SK-N-SH (cell line): ENCODE measurements at regions not wholly inside any gene's neighbourhood (a gene's known extent, or its start where the extent isn't known, plus 50 kb on each side); places are given as distances from the start of the nearest gene placed in this dataset.

Source experiments
- CTCF ChIA-PET: fragments of 300-600, 350-600 bp; formaldehyde crosslinking; extraction: SDS; loops from one replicate; lab custom pipeline; 2021; lab: Yijun Ruan, JAX
- POLR2A ChIA-PET: fragments of 350-600 bp; sonication (Branson Sonifier 250); formaldehyde crosslinking; extraction: SDS; loops from one replicate; lab custom pipeline; 2020; ENCODE audit warnings: antibody characterized with exemption, inconsistent platforms; lab: Yijun Ruan, JAX
- DNase-seq: peaks from one replicate; pipeline ENCODE4 v3.0.0; 2012
- H2AFZ ChIP-seq: fragments of 200-600 bp; sonication (generic); 2 replicates; pipeline ENCODE4 v1.8.1; 2016; ENCODE audit warnings: antibody characterized with exemption, mild to moderate bottlenecking, low read depth
- H3F3A ChIP-seq: fragments of 200-600 bp; sonication (generic); replicated peaks from 2 replicates; pipeline ENCODE3; 2016; ENCODE audit warnings: antibody characterized with exemption, mild to moderate bottlenecking; ENCODE audit not compliant: insufficient read depth
- H3K27ac ChIP-seq, 2 experiments: fragments of 200-500 bp in 1 of 2; fragments of 200-600 bp in 1 of 2; sonication (Bioruptor generic) in 1 of 2; sonication (generic), shearing (Covaris generic) in 1 of 2; 2 replicates each; pipeline versions ENCODE4 v1.5.1 to v1.6.1; 2014 to 2016; ENCODE audit warnings: low read depth in 2 of 2, inconsistent platforms in 1 of 2, low read length in 1 of 2, mild to moderate bottlenecking in 1 of 2, mixed read lengths in 1 of 2
- H3K27me3 ChIP-seq: fragments of 200-600 bp; sonication (generic), shearing (Covaris generic); 2 replicates; pipeline ENCODE4 v1.6.1; 2016; ENCODE audit warnings: mixed run types; ENCODE audit not compliant: insufficient read depth
- H3K36me3 ChIP-seq, 2 experiments: fragments of 200-500 bp in 1 of 2; fragments of 200-600 bp in 1 of 2; sonication (Bioruptor generic) in 1 of 2; sonication (generic) in 1 of 2; replicated peaks in 1 of 2; 2 replicates each; pipeline versions ENCODE3 to v1.5.1; 2014 to 2016; ENCODE audit warnings: low read length in 1 of 2, mild to moderate bottlenecking in 1 of 2; ENCODE audit not compliant: insufficient read depth in 2 of 2, control insufficient read depth in 1 of 2
- H3K4me1 ChIP-seq, 2 experiments: fragments of 200-500 bp in 1 of 2; fragments of 200-600 bp in 1 of 2; sonication (Bioruptor generic) in 1 of 2; sonication (generic), shearing (Covaris generic) in 1 of 2; 2 replicates each; pipeline versions ENCODE4 v1.5.1 to v1.6.1; 2014 to 2016; ENCODE audit warnings: low read depth in 1 of 2, low read length in 1 of 2, mixed run types in 1 of 2; ENCODE audit not compliant: insufficient read depth in 2 of 2, control insufficient read depth in 1 of 2
- H3K4me2 ChIP-seq: fragments of 200-600 bp; sonication (generic), shearing (Covaris generic); 2 replicates; pipeline ENCODE4 v1.6.1; 2017; ENCODE audit warnings: mixed run types
- H3K4me3 ChIP-seq, 2 experiments: fragments of 200-500 bp in 1 of 2; fragments of 200-600 bp in 1 of 2; sonication (Bioruptor generic) in 1 of 2; sonication (generic), shearing (Covaris generic) in 1 of 2; 2 replicates each; pipeline versions ENCODE4 v1.5.1 to v1.8.1; 2014 to 2016; ENCODE audit warnings: low read depth in 2 of 2, inconsistent platforms in 1 of 2, low read length in 1 of 2, mild to moderate bottlenecking in 1 of 2, mixed read lengths in 1 of 2, moderate library complexity in 1 of 2
- H3K79me2 ChIP-seq: fragments of 200-600 bp; sonication (generic); 2 replicates; pipeline ENCODE4 v1.8.1; 2017; ENCODE audit warnings: mild to moderate bottlenecking; ENCODE audit not compliant: insufficient read depth
- H3K9ac ChIP-seq: fragments of 200-600 bp; sonication (generic); 2 replicates; pipeline ENCODE4 v1.6.1; 2017; ENCODE audit warnings: mixed run types
- H3K9me2 ChIP-seq: fragments of 200-600 bp; sonication (generic); 2 replicates; pipeline ENCODE4 v1.6.1; 2017; ENCODE audit warnings: mixed run types
- H3K9me3 ChIP-seq: fragments of 200-600 bp; sonication (generic); 2 replicates; pipeline ENCODE4 v1.6.1; 2017; ENCODE audit warnings: mixed run types, mild to moderate bottlenecking, moderate library complexity
- H4K20me1 ChIP-seq: fragments of 200-600 bp; sonication (generic); 2 replicates; pipeline ENCODE4 v1.6.1; 2017; ENCODE audit warnings: mild to moderate bottlenecking, mixed run types; ENCODE audit not compliant: insufficient read depth
- FOXJ3 ChIP-seq: sonication (generic); formaldehyde crosslinking; IDR thresholded peaks from 2 replicates; pipeline ENCODE4 v1.5.1; 2020; ENCODE audit warnings: mild to moderate bottlenecking, missing genetic modification reagents
- FOXM1 ChIP-seq: IDR thresholded peaks from 2 replicates; pipeline ENCODE4 v1.4.0; 2012; ENCODE audit warnings: low read depth, mild to moderate bottlenecking
- GATA2 ChIP-seq: sonication (generic); formaldehyde crosslinking; IDR thresholded peaks from 2 replicates; pipeline ENCODE4 v1.5.0; 2020; ENCODE audit warnings: mild to moderate bottlenecking, missing genetic modification reagents
- JUND ChIP-seq: IDR thresholded peaks from 2 replicates; pipeline ENCODE4 v1.4.0; 2012
- MEF2A ChIP-seq: IDR thresholded peaks from 2 replicates; pipeline ENCODE4 v1.4.0; 2012; ENCODE audit warnings: low read depth, borderline replicate concordance
- MXI1 ChIP-seq: IDR thresholded peaks from 2 replicates; pipeline ENCODE4 v1.6.1; 2012; ENCODE audit warnings: mild to moderate bottlenecking, low read depth, low read length, improper control_type of control experiment
- RAD21 ChIP-seq: IDR thresholded peaks from 2 replicates; pipeline ENCODE4 v1.6.1; 2012; ENCODE audit warnings: mild to moderate bottlenecking, low read length
- RXRA ChIP-seq: IDR thresholded peaks from 2 replicates; pipeline ENCODE4 v1.4.0; 2012; ENCODE audit warnings: low read depth, mild to moderate bottlenecking, borderline replicate concordance
- SIN3A ChIP-seq: IDR thresholded peaks from 2 replicates; pipeline ENCODE4 v1.6.1; 2012; ENCODE audit warnings: low read depth, mild to moderate bottlenecking, low read length, moderate library complexity, borderline replicate concordance
- SMC3 ChIP-seq: IDR thresholded peaks from 2 replicates; pipeline ENCODE4 v1.6.1; 2012; ENCODE audit warnings: low read depth, low read length, improper control_type of control experiment
- TAF1 ChIP-seq: IDR thresholded peaks from 2 replicates; pipeline ENCODE4 v1.6.1; 2012; ENCODE audit warnings: low read depth, mild to moderate bottlenecking, low read length, moderate library complexity, borderline replicate concordance
- WGBS: methylation state at CpG from one replicate; pipeline ENCODE4 v1.1.6; 2017; ENCODE audit warnings: low lambda C conversion rate; 5-methylcytosine and 5-hydroxymethylcytosine counted together
- TF ChIP-seq, protein P1 (sequence below): IDR thresholded peaks from 2 replicates; pipeline ENCODE4 v1.6.1; 2012; ENCODE audit warnings: mild to moderate bottlenecking, low read depth, low read length, moderate library complexity
- TF ChIP-seq, protein P2 (sequence below): IDR thresholded peaks from 2 replicates; pipeline ENCODE4 v1.4.0; 2012; ENCODE audit warnings: low read depth, borderline replicate concordance
- TF ChIP-seq, protein P3 (sequence below): fragments of 150-350 bp; IDR thresholded peaks from 2 replicates; pipeline ENCODE4 v1.6.1; 2016; ENCODE audit warnings: mild to moderate bottlenecking, low read depth, low read length
- TF ChIP-seq, protein P4 (sequence below): IDR thresholded peaks from 2 replicates; pipeline ENCODE4 v1.4.0; 2012; ENCODE audit warnings: low read depth, borderline replicate concordance
- TF ChIP-seq, protein P5 (sequence below): IDR thresholded peaks from 2 replicates; pipeline ENCODE4; 2012

DNA sequence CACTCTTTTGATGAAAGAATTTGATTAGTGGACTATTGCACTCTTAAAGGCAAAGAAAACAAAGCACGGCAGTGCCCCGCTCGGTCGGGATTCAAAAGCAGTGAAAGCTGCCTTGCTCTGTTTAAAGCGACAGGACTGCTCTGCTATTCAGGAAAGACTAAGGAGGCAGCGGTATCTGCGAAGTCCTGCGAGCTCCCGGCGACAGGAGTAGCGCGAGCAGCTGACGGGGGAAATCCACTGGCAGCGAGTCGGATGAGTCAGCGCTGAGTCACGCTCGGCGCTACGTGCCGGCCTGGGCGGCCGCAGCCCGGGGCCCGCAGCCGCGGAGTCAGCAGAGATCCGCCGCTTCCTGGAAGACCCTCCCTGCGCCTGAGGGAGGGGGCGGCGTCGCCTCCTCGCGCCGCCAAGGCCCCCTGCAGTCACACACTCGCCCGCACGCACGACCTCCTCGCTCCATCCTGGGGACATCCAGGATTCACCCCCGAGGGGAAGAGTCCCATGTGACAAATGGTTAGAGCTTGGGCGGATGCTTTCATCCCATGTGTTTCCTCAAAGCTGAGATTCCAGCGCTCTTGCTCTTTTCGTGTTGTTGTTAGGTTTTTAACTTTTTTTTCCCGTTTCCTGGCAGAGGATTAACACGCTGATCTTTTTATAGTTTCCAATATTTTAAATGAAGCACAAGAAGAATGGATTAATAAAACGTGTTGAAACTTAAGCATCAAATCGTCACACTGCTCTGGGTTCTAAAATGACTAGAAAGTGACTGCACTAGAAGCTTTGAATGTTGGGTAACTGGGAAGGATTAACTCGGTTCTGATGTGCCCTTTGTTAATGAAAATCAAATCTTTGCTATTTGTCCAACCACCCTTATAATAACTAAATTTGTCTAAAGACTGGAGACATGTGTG is 102.5 kb downstream of the ARRDC3 start (continued):
- TF ChIP-seq, protein P1, sequence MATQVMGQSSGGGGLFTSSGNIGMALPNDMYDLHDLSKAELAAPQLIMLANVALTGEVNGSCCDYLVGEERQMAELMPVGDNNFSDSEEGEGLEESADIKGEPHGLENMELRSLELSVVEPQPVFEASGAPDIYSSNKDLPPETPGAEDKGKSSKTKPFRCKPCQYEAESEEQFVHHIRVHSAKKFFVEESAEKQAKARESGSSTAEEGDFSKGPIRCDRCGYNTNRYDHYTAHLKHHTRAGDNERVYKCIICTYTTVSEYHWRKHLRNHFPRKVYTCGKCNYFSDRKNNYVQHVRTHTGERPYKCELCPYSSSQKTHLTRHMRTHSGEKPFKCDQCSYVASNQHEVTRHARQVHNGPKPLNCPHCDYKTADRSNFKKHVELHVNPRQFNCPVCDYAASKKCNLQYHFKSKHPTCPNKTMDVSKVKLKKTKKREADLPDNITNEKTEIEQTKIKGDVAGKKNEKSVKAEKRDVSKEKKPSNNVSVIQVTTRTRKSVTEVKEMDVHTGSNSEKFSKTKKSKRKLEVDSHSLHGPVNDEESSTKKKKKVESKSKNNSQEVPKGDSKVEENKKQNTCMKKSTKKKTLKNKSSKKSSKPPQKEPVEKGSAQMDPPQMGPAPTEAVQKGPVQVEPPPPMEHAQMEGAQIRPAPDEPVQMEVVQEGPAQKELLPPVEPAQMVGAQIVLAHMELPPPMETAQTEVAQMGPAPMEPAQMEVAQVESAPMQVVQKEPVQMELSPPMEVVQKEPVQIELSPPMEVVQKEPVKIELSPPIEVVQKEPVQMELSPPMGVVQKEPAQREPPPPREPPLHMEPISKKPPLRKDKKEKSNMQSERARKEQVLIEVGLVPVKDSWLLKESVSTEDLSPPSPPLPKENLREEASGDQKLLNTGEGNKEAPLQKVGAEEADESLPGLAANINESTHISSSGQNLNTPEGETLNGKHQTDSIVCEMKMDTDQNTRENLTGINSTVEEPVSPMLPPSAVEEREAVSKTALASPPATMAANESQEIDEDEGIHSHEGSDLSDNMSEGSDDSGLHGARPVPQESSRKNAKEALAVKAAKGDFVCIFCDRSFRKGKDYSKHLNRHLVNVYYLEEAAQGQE: peak; percentile 59; the same call in 1 of the 2 replicates
- peak; percentile 37; the same call in 1 of the 2 replicates for TF ChIP-seq GATA2
- TF ChIP-seq SIN3A: peak; percentile 98
- TF ChIP-seq FOXJ3 (CRISPR knock-in tag): peak; percentile 51; the same call in 1 of the 2 replicates
- peak; percentile 97 for TF ChIP-seq JUND
- peak; percentile 70 for TF ChIP-seq TAF1
- TF ChIP-seq, protein P2, sequence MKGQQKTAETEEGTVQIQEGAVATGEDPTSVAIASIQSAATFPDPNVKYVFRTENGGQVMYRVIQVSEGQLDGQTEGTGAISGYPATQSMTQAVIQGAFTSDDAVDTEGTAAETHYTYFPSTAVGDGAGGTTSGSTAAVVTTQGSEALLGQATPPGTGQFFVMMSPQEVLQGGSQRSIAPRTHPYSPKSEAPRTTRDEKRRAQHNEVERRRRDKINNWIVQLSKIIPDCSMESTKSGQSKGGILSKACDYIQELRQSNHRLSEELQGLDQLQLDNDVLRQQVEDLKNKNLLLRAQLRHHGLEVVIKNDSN: peak; percentile 66
- TF ChIP-seq, protein P3, sequence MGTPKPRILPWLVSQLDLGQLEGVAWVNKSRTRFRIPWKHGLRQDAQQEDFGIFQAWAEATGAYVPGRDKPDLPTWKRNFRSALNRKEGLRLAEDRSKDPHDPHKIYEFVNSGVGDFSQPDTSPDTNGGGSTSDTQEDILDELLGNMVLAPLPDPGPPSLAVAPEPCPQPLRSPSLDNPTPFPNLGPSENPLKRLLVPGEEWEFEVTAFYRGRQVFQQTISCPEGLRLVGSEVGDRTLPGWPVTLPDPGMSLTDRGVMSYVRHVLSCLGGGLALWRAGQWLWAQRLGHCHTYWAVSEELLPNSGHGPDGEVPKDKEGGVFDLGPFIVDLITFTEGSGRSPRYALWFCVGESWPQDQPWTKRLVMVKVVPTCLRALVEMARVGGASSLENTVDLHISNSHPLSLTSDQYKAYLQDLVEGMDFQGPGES: no peak
- TF ChIP-seq MEF2A: peak; percentile 72; the same call in 1 of the 2 replicates

DNA sequence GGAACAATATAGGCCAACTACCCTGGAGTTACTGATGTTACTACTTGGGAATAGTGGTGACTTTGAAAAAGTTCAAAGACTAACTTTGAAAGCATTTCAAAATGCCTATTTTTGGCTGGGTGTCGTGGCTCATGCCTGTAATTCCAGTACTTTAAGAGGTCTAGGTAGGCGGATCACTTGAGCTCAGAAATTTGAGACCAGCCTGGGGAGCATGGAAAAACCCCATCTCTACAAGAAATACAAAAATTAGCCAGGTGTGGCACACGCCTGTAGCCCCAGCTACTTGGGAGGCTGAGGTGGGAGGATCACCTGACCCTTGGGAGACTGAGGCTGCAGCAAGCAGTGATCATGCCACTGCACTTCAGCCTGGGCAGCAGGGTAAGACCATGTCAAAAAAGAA is 105.3 kb downstream of the ARRDC3 start:
- ChIA-PET CTCF (no interaction called here), POLR2A (no interaction called here)
- H3K27me3 ChIP-seq: no peaks in the 10 kb centered on the region
- no peaks in the 10 kb centered on the region for H3K9me2 ChIP-seq
- no peaks in the 10 kb centered on the region for H3K79me2 ChIP-seq
- H3K36me3 ChIP-seq: no peaks in the 10 kb centered on the region
- no peak overlapping the region for H3K9ac ChIP-seq
- peaks cover 24% of the 10 kb centered on the region for H3F3A ChIP-seq
- H3K4me1 ChIP-seq: peaks cover 10 to 18% of the 10 kb centered on the region in 2 experiments
- 84% methylated on average over 3 of the region's 3 CpGs for WGBS
- no peaks in the 10 kb centered on the region for H4K20me1 ChIP-seq
- H3K4me3 ChIP-seq: no peak overlapping the region
- H3K9me3 ChIP-seq: no peaks in the 10 kb centered on the region
- H3K4me2 ChIP-seq: no peak overlapping the region
- DNase-seq: no peak
- H2AFZ ChIP-seq: no peak overlapping the region
- H3K27ac ChIP-seq: no peak overlapping the region
- no peak for TF ChIP-seq MXI1
- TF ChIP-seq GATA2: no peak
- TF ChIP-seq, protein P4, sequence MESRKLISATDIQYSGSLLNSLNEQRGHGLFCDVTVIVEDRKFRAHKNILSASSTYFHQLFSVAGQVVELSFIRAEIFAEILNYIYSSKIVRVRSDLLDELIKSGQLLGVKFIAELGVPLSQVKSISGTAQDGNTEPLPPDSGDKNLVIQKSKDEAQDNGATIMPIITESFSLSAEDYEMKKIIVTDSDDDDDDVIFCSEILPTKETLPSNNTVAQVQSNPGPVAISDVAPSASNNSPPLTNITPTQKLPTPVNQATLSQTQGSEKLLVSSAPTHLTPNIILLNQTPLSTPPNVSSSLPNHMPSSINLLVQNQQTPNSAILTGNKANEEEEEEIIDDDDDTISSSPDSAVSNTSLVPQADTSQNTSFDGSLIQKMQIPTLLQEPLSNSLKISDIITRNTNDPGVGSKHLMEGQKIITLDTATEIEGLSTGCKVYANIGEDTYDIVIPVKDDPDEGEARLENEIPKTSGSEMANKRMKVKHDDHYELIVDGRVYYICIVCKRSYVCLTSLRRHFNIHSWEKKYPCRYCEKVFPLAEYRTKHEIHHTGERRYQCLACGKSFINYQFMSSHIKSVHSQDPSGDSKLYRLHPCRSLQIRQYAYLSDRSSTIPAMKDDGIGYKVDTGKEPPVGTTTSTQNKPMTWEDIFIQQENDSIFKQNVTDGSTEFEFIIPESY: no peak
- TF ChIP-seq, protein P2: no peak
- no peak for TF ChIP-seq FOXM1
- TF ChIP-seq, protein P5, sequence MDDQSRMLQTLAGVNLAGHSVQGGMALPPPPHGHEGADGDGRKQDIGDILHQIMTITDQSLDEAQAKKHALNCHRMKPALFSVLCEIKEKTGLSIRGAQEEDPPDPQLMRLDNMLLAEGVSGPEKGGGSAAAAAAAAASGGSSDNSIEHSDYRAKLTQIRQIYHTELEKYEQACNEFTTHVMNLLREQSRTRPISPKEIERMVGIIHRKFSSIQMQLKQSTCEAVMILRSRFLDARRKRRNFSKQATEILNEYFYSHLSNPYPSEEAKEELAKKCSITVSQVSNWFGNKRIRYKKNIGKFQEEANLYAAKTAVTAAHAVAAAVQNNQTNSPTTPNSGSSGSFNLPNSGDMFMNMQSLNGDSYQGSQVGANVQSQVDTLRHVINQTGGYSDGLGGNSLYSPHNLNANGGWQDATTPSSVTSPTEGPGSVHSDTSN: no peak
- TF ChIP-seq RAD21: no peak
- no peak for TF ChIP-seq RXRA
- no peak for TF ChIP-seq FOXJ3 (CRISPR knock-in tag)
- no peak for TF ChIP-seq TAF1
- no peak for TF ChIP-seq JUND
- no peak for TF ChIP-seq SMC3
